IPS-18c (cell line): ENCODE measurements at regions not wholly inside any gene's neighbourhood (a gene's known extent, or its start where the extent isn't known, plus 50 kb on each side); places are given as distances from the start of the nearest gene placed in this dataset.

Experiments used
- H3K4me3 ChIP-seq: 2 replicates; pipeline ENCODE4 v1.7.0; 2013; ENCODE audit warnings: low read depth, mild to moderate bottlenecking, low read length, moderate library complexity; ENCODE audit not compliant: insufficient read depth
- H3K9me3 ChIP-seq: one replicate; pipeline ENCODE4 v1.6.1; 2013; ENCODE audit warnings: mild to moderate bottlenecking, low read length, moderate library complexity; ENCODE audit not compliant: control insufficient read depth, insufficient read depth

DNA sequence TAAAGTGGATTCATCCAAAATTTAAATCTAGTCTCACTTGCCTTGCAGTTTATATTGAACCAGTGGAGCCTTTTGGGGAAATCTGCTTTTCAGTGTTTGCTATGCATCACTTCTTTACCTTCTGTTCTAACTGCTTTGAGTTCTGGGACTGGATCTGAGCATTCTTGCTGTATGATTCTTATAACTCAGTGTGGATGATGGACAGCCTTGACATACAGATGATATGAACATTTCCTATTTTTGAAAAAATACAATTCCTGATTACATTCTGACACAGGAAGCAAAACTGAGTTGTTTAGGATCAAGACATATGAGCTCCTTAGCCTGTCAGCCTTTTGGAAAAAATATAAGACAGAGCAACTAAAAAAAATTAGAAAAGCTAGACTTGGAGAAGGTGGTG is 115.2 kb downstream of the DISP1 start:
- no peaks in the 10 kb centered on the region for H3K9me3 ChIP-seq
- H3K4me3 ChIP-seq, result no peak overlapping the region

- Histone ChIP-seq H3K9me3 (no peaks in the 10 kb centered on the region), H3K4me3 (no peak overlapping the region)
These were observed 116.2 kb downstream of the DISP1 start for GRCh38 chr1:222931023-222931422.

DNA sequence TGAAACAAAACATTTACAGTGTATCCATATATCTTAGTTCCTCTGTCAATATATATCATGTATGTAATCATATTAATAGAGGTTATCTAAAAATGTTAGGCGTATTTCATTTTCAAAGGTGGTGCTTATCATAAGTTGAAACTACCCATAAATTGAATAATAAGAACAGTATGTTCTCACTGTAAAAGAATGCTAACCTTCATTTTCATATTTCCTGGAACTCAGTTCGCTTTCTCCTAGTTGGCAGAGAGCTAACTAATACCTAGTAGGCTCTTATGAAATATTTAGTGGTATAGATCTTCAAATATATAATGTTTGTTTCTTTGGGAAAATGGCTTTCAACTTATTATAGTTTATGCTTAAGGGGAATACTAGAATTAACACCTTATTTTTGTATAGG is 118.4 kb downstream of the DISP1 start:
- H3K9me3 ChIP-seq, result no peaks in the 10 kb centered on the region
- no peak overlapping the region for H3K4me3 ChIP-seq

GRCh38 chr1:222935239-222935900 is 120.5 kb downstream of the DISP1 start:
- no peak overlapping the region for H3K4me3 ChIP-seq
- no peaks in the 10 kb centered on the region for H3K9me3 ChIP-seq

DNA sequence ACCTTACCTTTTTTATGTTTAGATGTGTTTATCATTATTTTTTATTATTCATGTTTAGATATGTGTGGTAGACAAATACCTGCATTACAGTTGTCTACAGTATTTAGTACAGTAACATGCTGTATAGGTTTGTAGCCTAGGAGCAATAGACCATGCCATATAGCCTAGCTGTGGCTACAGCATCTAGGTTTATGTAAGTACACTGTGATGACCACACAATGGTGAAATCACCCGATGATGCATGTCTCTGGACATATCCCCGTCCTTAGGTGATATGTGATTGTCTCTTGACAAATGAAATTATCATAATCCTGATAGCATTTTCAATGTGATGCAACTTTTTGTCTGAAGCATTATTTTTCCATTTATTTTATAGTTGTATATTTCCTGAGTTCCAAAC is 121.2 kb downstream of the DISP1 start:
- H3K9me3 ChIP-seq, result no peaks in the 10 kb centered on the region
- no peak overlapping the region for H3K4me3 ChIP-seq

DNA sequence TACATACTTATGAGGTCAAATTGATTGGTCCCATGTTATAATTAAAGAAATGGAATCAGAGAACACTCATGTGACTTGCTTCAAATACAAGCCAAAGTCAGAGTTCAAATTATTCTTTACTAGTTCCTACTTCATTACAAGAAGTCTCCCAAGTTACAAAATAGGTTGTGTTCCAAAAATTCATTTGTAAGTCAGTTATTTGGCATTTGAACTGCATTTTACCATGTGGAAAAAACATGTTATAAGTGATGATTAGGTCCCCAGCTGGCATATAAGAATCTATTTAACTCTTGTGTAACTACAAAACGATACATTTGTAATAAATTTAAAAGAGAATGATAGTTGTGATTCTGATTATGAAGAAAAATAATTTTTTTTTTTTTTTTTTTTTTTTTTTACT is 124.1 kb downstream of the DISP1 start:
- H3K9me3 ChIP-seq, result no peaks in the 10 kb centered on the region
- H3K4me3 ChIP-seq, result no peak overlapping the region

DNA sequence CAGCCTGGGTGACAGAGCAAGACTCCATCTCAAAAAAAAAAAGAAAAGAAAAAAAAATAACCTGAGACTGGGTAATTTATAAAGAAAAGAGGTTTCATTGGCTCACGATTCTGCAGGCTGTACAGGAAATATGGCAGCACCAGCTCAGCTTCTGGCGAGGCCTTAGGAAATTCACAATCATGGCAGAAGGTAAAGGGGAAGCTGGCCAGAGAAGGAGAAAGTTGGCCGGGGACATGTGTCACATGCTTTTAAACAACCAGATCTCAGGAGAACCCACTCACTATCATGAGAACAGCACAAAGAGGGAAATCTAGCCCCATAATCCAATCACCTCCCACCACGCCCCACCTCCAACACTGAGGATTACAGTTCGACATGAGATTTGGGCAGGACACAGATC is 125.3 kb downstream of the DISP1 start:
- no peak overlapping the region for H3K4me3 ChIP-seq
- H3K9me3 ChIP-seq, result no peaks in the 10 kb centered on the region

- no peak overlapping the region for H3K4me3 ChIP-seq
- no peaks in the 10 kb centered on the region for H3K9me3 ChIP-seq
These were observed 126.1 kb downstream of the DISP1 start for GRCh38 chr1:222940906-222941305.

DNA sequence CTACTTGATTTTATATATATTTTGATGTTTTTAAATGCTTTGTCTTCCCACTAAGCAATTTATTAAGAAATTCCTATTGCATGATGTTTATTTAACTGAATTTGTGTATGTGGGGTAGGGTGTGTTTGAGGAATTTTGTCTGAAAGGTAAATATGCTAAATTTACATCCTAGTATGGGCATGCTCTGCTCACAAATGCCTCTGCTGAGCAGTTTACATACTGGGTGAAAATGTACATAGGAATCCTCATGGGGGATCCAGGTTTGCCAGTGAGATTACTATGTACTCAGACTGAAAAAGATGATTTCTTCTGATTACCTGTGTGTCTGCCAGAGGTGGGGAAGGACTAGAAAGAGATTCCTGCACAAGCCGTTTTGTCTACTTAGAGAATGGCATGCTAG is 126.6 kb downstream of the DISP1 start:
- no peak overlapping the region for H3K4me3 ChIP-seq
- H3K9me3 ChIP-seq, result no peaks in the 10 kb centered on the region

GRCh38 chr1:222946436-222946835 is 131.6 kb downstream of the DISP1 start:
- Histone ChIP-seq H3K9me3 (no peaks in the 10 kb centered on the region), H3K4me3 (no peak overlapping the region)

DNA sequence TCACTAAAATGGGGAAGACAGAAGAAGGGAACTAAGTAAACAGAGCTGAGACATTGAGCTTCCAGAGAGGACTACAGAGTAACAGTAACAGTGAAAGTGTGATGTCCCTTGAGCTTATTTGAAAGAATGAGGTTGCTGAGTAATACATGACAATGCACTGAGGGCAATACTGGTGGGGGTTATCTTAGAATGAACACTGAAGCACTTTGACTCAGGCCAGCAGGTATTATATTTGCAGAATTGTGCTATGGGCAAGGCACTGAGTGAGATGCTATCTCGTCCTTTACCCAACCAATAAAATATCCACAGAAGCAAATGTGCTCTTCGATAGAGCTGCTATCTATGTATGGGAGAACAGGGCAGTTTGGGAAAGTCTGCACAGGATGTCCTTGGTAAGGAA is 133.2 kb downstream of the DISP1 start:
- H3K9me3 ChIP-seq, result no peaks in the 10 kb centered on the region

DNA sequence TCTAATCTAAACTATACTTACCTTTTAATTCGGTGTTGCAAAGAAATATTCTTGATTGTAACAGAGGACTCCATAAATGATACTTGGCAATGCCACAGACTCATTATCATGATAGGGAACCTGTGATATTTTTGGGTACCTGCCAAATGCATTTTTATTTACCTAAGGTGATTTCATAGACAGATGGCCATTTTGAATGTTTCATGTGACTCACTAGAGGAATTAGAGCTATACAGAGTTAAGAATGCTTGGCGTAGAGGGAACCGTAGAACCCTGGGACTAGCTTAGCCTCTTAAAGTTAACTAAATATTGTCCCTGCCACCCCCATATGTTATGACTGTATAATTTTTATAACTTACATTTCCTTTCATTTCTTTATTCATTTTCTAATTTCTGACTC is 136.1 kb downstream of the DISP1 start:
- no peaks in the 10 kb centered on the region for H3K9me3 ChIP-seq
- no peak overlapping the region for H3K4me3 ChIP-seq

More for the DNA sequence above, 133.2 kb downstream of the DISP1 start:
- H3K4me3 ChIP-seq, result no peak overlapping the region

GRCh38 chr1:222953585-222953984 is 138.7 kb downstream of the DISP1 start:
- Histone ChIP-seq H3K9me3 (no peaks in the 10 kb centered on the region), H3K4me3 (no peak overlapping the region)

DNA sequence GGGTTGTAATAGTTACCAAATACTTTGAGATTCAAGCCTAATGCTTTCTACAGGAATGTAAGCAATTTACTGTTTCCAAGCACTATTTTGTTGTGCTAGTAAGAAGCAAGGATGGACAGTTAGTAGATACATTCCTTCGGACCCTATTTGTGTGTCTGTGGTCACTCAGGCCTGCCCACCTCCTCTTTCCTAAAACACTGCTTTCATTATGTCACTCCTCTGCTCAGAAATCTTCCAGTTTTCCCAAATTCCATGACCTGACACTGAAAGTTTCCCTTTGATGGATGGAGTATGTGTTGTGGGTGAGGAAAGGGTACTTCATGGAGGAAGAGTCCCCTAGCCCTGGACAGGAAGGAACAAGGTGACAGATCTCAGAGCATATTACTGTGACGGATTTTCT is 141.1 kb downstream of the DISP1 start:
- Histone ChIP-seq H3K9me3 (no peaks in the 10 kb centered on the region), H3K4me3 (no peak overlapping the region)

DNA sequence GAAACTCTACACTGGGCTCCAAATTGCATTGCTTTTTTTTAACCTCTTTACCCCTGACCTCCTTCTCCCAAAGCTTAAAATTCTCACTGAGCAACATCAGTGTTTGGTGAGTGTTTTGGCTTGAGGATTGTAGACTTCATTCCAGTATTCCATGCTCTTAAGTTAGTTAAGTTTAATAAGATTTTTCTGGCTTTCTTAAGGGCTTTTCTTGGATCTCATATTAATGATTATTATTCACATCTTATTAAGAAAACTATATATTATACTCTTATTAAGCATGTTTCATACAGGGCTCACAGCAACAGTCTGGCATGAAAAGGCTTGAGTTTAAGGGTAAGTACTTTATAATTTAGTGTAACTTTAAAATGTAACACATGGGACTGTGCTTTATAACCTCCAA is 141.8 kb downstream of the DISP1 start:
- Histone ChIP-seq H3K4me3 (no peak overlapping the region), H3K9me3 (no peaks in the 10 kb centered on the region)

GRCh38 chr1:222967466-222968240 is 152.8 kb downstream of the DISP1 start:
- Histone ChIP-seq H3K9me3 (no peaks in the 10 kb centered on the region), H3K4me3 (no peak overlapping the region)

GRCh38 chr1:222970040-222970439 is 155.2 kb downstream of the DISP1 start:
- no peak overlapping the region for H3K4me3 ChIP-seq
- no peaks in the 10 kb centered on the region for H3K9me3 ChIP-seq

DNA sequence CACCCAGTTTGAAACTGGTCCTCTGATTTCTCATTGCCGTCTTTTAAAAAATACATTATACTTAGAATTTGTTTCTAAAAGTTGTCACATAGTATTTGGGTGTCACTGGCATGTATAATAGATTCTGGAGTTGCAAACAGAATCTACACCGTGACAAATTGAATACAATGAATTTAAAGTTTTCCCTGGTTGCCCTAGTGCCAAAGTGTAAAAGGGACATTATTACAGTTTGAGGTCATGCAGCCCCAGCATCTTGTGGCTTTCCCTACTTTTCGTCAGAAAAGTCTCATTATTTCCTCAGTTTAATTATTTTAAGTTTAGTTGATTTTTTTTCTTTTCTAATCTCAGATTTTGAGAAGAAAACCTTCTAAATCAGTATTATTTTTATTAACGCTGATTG is 155.9 kb downstream of the DISP1 start:
- H3K4me3 ChIP-seq, result no peak overlapping the region
- H3K9me3 ChIP-seq, result no peaks in the 10 kb centered on the region

- no peak overlapping the region for H3K4me3 ChIP-seq
- H3K9me3 ChIP-seq, result no peaks in the 10 kb centered on the region
These were observed 156.3 kb downstream of the DISP1 start for GRCh38 chr1:222971146-222971545.
